Fibroblast of mammary gland (primary cell): ENCODE measurements at regions not wholly inside any gene's neighbourhood (a gene's known extent, or its start where the extent isn't known, plus 50 kb on each side); places are given as distances from the start of the nearest gene placed in this dataset.

Experiments used
- DNase-seq: peaks from one replicate; pipeline ENCODE4 v3.0.0-alpha.2; 2010; ENCODE audit warnings: low read depth
- H3K4me3 ChIP-seq: 2 replicates; pipeline ENCODE4 v1.5.1; 2011; ENCODE audit warnings: low read depth, mild to moderate bottlenecking, low read length, moderate library complexity; ENCODE audit not compliant: control insufficient read depth
- CTCF ChIP-seq: conservative IDR thresholded peaks from 2 replicates; pipeline ENCODE4 v1.5.1; 2011; ENCODE audit warnings: low read depth, low read length, inconsistent platforms; ENCODE audit not compliant: control insufficient read depth, insufficient read depth

- no peak overlapping the region for H3K4me3 ChIP-seq
- no peak for TF ChIP-seq CTCF
- DNase-seq = no peak
Observed at GRCh38 chr4:80145739-80146138, 51.6 kb upstream of the PRDM8 start.

- H3K4me3 ChIP-seq = no peak overlapping the region
- no peak for DNase-seq
- TF ChIP-seq CTCF = no peak
Observed at GRCh38 chr4:80144676-80145470, 52.4 kb upstream of the PRDM8 start.

DNA sequence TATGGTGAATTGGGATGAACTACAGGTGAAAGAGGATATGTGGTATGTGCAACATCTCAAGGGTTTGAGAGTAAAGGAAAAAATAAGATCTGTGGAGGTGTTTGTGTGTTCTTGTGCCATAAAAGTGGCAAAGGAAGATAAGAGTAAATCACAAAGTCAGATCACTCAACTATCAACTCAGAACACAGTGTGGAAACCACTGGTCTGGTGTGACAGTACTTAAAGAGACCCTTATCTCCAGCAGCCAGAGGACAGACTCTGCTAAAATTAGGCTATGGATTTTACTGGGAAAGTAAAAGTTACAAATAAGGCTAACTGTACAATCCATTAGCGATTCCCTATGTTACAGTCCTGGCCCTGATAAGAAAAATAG, 54.0 kb upstream of the PRDM8 start:
- no peak for TF ChIP-seq CTCF
- H3K4me3 ChIP-seq = no peak overlapping the region
- DNase-seq = no peak

GRCh38 chr4:80142394-80143306, 54.7 kb upstream of the PRDM8 start:
- H3K4me3 ChIP-seq = no peak overlapping the region
- peak; percentile 47 for DNase-seq
- TF ChIP-seq CTCF = no peak

DNA sequence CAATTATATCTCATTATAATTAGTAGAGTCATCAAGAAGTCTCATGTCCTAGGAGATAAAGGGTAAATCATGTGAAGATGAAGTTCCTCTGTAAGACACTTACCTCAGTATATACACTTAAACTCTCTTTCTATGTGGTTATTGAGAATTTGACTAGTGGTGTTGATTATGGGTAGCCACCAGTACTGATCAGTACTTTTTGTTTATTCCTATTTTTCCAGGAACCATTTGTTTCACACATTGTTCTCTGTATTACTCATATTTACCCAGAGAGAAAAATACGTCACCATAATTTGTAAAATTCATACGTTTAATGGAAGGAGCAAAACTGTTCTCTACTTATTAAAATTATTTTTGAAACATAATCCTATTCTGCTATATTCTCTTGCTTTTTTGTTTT, 55.8 kb upstream of the PRDM8 start:
- no peak for TF ChIP-seq CTCF
- no peak for DNase-seq
- H3K4me3 ChIP-seq = no peak overlapping the region

GRCh38 chr4:80140194-80140593, 57.1 kb upstream of the PRDM8 start:
- DNase-seq = no peak
- TF ChIP-seq CTCF = no peak
- no peak overlapping the region for H3K4me3 ChIP-seq
